Upper lobe of right lung (tissue), 1 donor: ENCODE measurements at regions not wholly inside any gene's neighbourhood (a gene's known extent, or its start where the extent isn't known, plus 50 kb on each side); places are given as distances from the start of the nearest gene placed in this dataset.

Experiments
- ATAC-seq: fragments of 200-7000 bp; cut with Tn5 transposase; one replicate; pipeline ENCODE4 v1.9.1; 2020; ENCODE audit warnings: mild to moderate bottlenecking, moderate library complexity
- DNase-seq: peaks from one replicate; pipeline ENCODE4 v3.0.0-alpha.2; 2020
- H3K27ac ChIP-seq: fragments of 200-600 bp; one replicate; pipeline ENCODE4 v1.8.0; 2022
- H3K27me3 ChIP-seq: fragments of 200-600 bp; one replicate; pipeline ENCODE4 v1.8.0; 2022; ENCODE audit warnings: mild to moderate bottlenecking
- H3K36me3 ChIP-seq: fragments of 200-600 bp; one replicate; pipeline ENCODE4 v1.8.0; 2022
- H3K4me1 ChIP-seq: fragments of 200-600 bp; one replicate; pipeline ENCODE4 v1.8.0; 2022
- H3K4me3 ChIP-seq: fragments of 200-600 bp; one replicate; pipeline ENCODE4 v1.8.0; 2022; ENCODE audit warnings: mild to moderate bottlenecking
- H3K9me3 ChIP-seq: fragments of 200-600 bp; one replicate; pipeline ENCODE4 v1.8.0; 2022
- intact Hi-C: fragments of 100-400 bp; cut with DNase I; formaldehyde crosslinking; loops from one replicate; pipeline ENCODE4 v1.11.0; 2022
- TF ChIP-seq, protein P1 (sequence below): fragments of 200-600 bp; IDR thresholded peaks from one replicate; pipeline ENCODE4 v1.8.0; 2022; ENCODE audit warnings: antibody characterized with exemption
- donor health status: DM: no; HTN: yes; CAD: no; lungs with severe emphysema.

DNA sequence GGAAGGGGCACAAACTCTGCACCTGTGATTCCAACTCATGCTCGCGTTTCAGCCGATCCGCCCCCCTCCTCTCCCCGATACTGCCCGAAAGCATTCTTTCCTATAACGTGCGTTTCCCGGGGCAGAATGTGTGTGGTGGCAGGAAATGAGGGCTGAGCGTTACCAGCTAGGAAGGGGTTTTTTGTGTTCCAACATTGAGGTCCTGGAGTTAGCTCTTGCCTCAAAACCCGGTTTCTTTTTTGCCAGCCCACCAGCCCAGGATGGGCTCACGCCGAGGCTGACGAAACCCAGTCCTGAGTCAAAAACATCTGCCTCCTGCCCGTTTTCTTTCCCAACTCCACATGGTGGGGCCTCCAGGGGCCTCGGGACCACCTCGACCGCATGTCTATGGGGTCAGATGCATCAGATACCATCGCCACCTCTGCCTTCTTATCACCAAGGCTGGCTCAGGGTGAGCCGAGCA lies 113.7 kb upstream of the COPS8 start:
- no peaks in the 10 kb centered on the region for H3K36me3 ChIP-seq
- peaks cover 13% of the 10 kb centered on the region for H3K4me1 ChIP-seq
- no peak for DNase-seq
- H3K27ac ChIP-seq = peak overlapping the region; percentile 11
- no peaks in the 10 kb centered on the region for H3K9me3 ChIP-seq
- no peak for ATAC-seq
- intact Hi-C loops = no loop called here
- TF ChIP-seq, protein P1, sequence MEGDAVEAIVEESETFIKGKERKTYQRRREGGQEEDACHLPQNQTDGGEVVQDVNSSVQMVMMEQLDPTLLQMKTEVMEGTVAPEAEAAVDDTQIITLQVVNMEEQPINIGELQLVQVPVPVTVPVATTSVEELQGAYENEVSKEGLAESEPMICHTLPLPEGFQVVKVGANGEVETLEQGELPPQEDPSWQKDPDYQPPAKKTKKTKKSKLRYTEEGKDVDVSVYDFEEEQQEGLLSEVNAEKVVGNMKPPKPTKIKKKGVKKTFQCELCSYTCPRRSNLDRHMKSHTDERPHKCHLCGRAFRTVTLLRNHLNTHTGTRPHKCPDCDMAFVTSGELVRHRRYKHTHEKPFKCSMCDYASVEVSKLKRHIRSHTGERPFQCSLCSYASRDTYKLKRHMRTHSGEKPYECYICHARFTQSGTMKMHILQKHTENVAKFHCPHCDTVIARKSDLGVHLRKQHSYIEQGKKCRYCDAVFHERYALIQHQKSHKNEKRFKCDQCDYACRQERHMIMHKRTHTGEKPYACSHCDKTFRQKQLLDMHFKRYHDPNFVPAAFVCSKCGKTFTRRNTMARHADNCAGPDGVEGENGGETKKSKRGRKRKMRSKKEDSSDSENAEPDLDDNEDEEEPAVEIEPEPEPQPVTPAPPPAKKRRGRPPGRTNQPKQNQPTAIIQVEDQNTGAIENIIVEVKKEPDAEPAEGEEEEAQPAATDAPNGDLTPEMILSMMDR = no peak
- no peaks in the 10 kb centered on the region for H3K27me3 ChIP-seq
- H3K4me3 ChIP-seq = no peak overlapping the region

DNA sequence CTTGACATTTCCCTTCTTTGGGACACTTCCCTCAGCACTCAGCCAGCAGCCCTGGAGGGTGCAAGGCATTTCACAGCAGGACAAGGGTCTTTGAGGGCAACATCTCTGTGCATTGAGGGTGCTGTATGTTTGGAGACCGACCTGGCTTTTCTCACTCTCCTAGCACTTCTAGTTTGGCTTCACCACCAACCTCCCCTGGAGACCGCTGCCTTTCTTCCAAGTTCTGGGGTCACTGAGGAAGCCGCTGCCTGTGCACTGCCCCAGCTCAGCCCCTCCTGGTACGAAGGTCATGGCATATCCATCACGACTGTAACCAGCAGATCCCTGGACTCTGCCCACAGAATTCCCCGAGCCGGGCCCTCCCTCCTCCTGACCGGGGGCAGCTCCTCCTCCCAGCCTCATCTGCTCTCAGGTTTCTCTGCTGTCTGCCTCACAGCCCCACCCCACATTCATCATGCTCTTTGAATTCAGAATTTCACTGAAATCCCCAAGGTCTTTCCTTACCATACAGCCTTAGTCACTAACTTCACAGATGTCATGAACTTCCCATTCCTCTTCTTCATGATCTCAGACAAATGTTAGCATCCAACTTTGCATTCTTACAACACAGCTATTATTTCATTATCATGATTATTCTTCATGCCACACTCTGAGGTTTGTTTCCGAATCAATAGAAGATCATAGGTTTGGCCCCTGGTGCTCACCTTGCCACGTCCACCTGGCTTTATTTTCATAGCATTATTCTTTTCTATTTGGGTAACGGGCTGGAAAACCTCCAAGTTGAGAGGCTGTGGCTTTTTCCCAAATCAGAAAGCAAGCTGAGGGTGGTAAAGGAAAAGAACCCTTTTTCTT lies 113.0 kb upstream of the COPS8 start:
- H3K36me3 ChIP-seq = no peaks in the 10 kb centered on the region
- intact Hi-C loops = no loop called here
- DNase-seq (no peak), ATAC-seq (peak; percentile 41)
- no peaks in the 10 kb centered on the region for H3K27me3 ChIP-seq
- H3K4me1 ChIP-seq = peaks cover 13% of the 10 kb centered on the region
- no peaks in the 10 kb centered on the region for H3K9me3 ChIP-seq
- no peak overlapping the region for H3K27ac ChIP-seq
- TF ChIP-seq, protein P1 = no peak
- H3K4me3 ChIP-seq = no peak overlapping the region

DNA sequence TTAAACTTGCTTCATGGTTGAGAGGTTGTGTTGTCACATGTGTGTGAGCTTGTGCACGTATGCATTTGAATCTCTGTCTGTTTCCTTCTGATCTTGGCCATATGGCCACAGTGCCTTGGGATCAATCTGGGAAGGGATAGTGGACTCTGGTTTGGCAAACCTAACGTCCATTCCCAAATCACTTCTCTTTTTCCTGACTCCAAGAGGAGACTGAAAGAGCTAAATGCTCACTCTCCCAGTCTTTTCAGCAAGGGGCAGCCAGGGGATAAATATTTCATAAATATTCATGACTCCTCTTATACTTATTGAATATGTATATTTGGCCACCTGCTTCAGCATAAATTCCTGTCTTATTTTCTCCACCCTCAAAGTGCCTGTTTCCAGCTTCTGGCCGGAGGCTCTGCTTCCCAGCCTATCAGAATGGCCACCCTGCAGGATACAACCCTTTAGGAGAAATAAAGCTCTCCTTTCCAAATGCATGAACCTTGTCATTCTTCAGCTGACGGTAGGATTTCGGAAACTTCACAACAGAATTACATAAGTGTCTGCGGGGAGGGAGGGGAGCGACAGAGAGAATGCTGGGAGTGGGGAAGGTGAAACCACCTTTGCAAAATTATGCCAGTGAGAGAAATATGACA lies 112.2 kb upstream of the COPS8 start:
- Histone ChIP-seq H3K27me3 (no peaks in the 10 kb centered on the region), H3K9me3 (no peaks in the 10 kb centered on the region), H3K27ac (no peak overlapping the region), H3K4me3 (no peak overlapping the region), H3K4me1 (peaks cover 13% of the 10 kb centered on the region), H3K36me3 (no peaks in the 10 kb centered on the region)
- ATAC-seq = no peak
- no peak for DNase-seq
- TF ChIP-seq, protein P1 = no peak
- intact Hi-C loops = no loop called here

DNA sequence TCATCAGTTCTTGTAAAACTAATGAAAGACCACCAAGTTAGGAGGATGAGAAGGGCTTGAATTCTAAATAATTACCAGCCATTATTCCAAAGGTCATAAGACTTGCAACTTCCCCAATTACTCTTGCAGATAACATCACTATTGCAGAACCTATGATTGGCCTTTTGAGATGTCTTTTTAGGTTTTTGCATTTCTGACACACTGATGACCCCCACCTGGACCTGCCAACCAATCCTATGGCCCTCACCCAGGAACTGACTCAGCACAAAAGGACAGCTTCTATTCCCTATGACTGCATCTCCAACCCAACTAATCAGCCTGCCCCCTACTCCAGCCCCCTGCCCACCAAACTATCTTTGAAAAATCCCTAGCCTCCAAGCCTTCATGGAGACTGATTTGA lies 111.5 kb upstream of the COPS8 start:
- Histone ChIP-seq H3K4me1 (peaks cover 13% of the 10 kb centered on the region), H3K36me3 (no peaks in the 10 kb centered on the region), H3K27ac (no peak overlapping the region), H3K27me3 (no peaks in the 10 kb centered on the region), H3K9me3 (no peaks in the 10 kb centered on the region), H3K4me3 (no peak overlapping the region)
- ATAC-seq = no peak
- intact Hi-C loops = no loop called here
- TF ChIP-seq, protein P1 = no peak
- DNase-seq = no peak

DNA sequence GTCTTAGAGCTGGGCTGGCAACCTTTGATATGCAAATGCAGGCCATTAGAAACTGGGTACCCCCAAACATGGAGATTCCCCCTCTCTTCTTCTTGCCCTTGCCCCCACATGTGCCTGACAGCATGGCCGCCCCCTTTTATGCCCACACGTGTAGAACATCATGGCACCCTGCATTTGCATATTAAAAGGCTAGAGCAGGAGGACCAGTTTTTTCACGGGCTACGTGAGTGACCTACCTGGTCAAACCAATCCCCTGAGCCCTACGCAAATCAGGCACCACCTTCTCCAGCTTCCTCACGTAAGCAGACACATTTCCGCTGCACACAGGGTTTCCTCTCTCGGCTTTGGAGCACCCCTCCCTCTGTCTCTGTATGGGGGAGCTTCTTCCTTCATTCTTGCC lies 110.9 kb upstream of the COPS8 start:
- TF ChIP-seq, protein P1 = no peak
- ATAC-seq = no peak
- no peak overlapping the region for H3K4me3 ChIP-seq
- DNase-seq = no peak
- intact Hi-C loops = no loop called here
- H3K36me3 ChIP-seq = no peaks in the 10 kb centered on the region
- H3K27ac ChIP-seq = no peak overlapping the region
- peaks cover 13% of the 10 kb centered on the region for H3K4me1 ChIP-seq
- no peaks in the 10 kb centered on the region for H3K9me3 ChIP-seq
- no peaks in the 10 kb centered on the region for H3K27me3 ChIP-seq
